ENCODE measurements at regions not wholly inside any gene's neighbourhood (a gene's known extent, or its start where the extent isn't known, plus 50 kb on each side); places are given as distances from the start of the nearest gene placed in this dataset.

DNA sequence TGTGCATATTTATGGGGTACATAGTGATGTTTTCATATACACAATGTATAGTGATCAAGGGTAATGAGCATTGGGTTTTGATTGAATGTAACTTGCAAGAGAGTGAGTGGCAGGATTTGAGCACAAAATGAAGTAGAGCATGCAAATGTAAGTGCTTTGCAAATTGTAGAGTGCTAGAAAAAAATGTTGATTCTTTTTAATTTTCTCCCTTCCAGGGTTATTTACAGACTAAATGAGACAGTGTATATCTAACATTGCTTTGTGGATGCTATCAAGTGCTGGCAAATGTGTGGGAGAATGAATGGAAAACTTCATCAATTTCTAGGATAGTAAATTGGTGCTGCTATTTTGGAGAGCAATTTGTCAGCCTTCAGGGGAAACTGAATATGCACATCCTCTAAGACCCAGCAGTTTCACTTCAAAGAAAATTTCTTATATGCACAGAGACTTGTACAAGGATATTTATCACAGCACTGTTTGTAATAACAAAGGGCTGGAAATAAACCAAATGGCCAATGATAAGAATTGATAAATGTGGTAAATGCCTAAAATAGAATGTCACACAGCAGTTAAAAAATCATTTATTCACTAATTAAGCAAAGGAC is 120.6 kb upstream of the PLPP4 start:
- Histone ChIP-seq H3K14ac (ENCODE audit: insufficient read depth, low read length) (no peak overlapping the region), H2BK15ac (ENCODE audit: low read depth, low read length) (no peak overlapping the region), H2BK5ac (ENCODE audit: insufficient read length, low read length) (no peak overlapping the region), H2BK20ac (ENCODE audit: low read depth, low read length, poor library complexity, severe bottlenecking) (no peak overlapping the region), H4K8ac (replicated peaks; ENCODE audit: insufficient read length, low read depth, low read length) (no peak overlapping the region), H4K91ac (ENCODE audit: insufficient read length, low read depth, low read length) (no peak overlapping the region), H2AK5ac (ENCODE audit: insufficient read length, low read length) (no peak overlapping the region), H3K9ac (ENCODE audit: extremely low read depth, insufficient read length, low read length) (no peak overlapping the region), H3K4ac (ENCODE audit: low read depth, low read length) (no peak overlapping the region), H3K23ac (ENCODE audit: insufficient read length, low read depth, low read length) (no peak overlapping the region), H3K27me3 (ENCODE audit: insufficient read depth, low read length) (no peaks in the 10 kb centered on the region), H3K56ac (ENCODE audit: insufficient read length, low read depth, low read length) (no peak overlapping the region), H4K5ac (ENCODE audit: insufficient read length, low read depth, low read length) (no peak overlapping the region), H3K23me2 (ENCODE audit: insufficient read length, low read depth, low read length, poor library complexity, severe bottlenecking) (no peaks in the 10 kb centered on the region), H2BK12ac (ENCODE audit: insufficient read length, low read depth, low read length) (no peak overlapping the region), H3K4me1 (ENCODE audit: insufficient read depth, low read length) (no peaks in the 10 kb centered on the region), H4K20me1 (ENCODE audit: control insufficient read depth, insufficient read depth, insufficient read length) (no peaks in the 10 kb centered on the region), H3K27ac (ENCODE audit: insufficient read length, low read depth, low read length) (no peak overlapping the region), H3K4me2 (ENCODE audit: insufficient read depth, insufficient read length, low read length) (no peak overlapping the region), H2AFZ (ENCODE audit: low read length) (no peak overlapping the region), H3T11ph (ENCODE audit: low read length) (no peak overlapping the region), H3K79me1 (ENCODE audit: insufficient read depth, low read depth, low read length, poor library complexity, severe bottlenecking) (no peaks in the 10 kb centered on the region), H3K18ac (ENCODE audit: insufficient read length, low read depth, low read length) (no peak overlapping the region), H3K79me2 (ENCODE audit: insufficient read depth, low read length) (no peaks in the 10 kb centered on the region), H3K9me3 (ENCODE audit: control insufficient read depth, low read depth, low read length) (no peaks in the 10 kb centered on the region), H2BK120ac (ENCODE audit: low read depth, low read length, poor library complexity, severe bottlenecking) (no peak overlapping the region)
- Mint-ChIP-seq H3K27ac (no peak overlapping the region), H3K9me3 (peaks cover 0 to 3% of the 10 kb centered on the region in 2 experiments; a peak in 2 of 5 replicates), H3K36me3 (ENCODE audit: insufficient read depth in 1 of 3, low read depth in 3 of 3) (peaks cover 0 to 4% (median 0%) of the 10 kb centered on the region in 3 experiments; a peak in 2 of 7 replicates), H3K27me3 (ENCODE audit: low read depth) (no peaks in the 10 kb centered on the region), H3K4me3 (no peak overlapping the region), H3K4me1 (peaks cover 0 to 2% of the 10 kb centered on the region in 2 experiments; a peak in 1 of 4 replicates)
- DNase-seq: no peak
- TF ChIP-seq, protein P1, sequence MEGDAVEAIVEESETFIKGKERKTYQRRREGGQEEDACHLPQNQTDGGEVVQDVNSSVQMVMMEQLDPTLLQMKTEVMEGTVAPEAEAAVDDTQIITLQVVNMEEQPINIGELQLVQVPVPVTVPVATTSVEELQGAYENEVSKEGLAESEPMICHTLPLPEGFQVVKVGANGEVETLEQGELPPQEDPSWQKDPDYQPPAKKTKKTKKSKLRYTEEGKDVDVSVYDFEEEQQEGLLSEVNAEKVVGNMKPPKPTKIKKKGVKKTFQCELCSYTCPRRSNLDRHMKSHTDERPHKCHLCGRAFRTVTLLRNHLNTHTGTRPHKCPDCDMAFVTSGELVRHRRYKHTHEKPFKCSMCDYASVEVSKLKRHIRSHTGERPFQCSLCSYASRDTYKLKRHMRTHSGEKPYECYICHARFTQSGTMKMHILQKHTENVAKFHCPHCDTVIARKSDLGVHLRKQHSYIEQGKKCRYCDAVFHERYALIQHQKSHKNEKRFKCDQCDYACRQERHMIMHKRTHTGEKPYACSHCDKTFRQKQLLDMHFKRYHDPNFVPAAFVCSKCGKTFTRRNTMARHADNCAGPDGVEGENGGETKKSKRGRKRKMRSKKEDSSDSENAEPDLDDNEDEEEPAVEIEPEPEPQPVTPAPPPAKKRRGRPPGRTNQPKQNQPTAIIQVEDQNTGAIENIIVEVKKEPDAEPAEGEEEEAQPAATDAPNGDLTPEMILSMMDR (conservative IDR thresholded peaks at IDR 0.05): no peak

All from H9 (cell line).